HG02642 (cell line): ENCODE measurements at regions not wholly inside any gene's neighbourhood (a gene's known extent, or its start where the extent isn't known, plus 50 kb on each side); places are given as distances from the start of the nearest gene placed in this dataset.
"Not testable (repeated sequence)": the region's sequence is repeated elsewhere in the genome, so short reads cannot be mapped to it uniquely, and the experiment has no call there.

Experiments
- ATAC-seq: cut with Tn5 transposase; IDR thresholded peaks from one replicate; pipeline ENCODE4 v1.9.1; 2021; ENCODE audit warnings: mild to moderate bottlenecking; ENCODE audit not compliant: unreplicated experiment, poor library complexity

DNA sequence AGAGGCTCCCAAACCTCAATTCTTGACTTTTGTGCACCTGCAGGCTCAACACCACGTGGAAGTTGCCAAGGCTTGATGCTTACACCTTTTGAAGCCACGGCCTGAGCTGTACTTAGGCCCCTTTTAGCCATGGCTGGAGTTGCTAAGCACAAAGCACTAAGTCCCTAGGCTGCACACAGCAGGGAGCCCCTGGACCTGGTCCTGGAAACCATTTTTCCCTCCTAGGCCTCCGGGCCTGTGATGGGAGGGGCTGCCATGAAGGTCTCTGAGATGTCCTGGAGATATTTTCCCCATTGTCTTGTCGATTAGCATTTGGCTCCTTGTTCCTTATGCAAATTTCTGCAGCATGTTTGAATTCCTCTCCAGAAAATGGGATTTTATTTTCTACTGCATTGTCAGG lies 247.1 kb upstream of the ARPP21 start:
- ATAC-seq: no peak

DNA sequence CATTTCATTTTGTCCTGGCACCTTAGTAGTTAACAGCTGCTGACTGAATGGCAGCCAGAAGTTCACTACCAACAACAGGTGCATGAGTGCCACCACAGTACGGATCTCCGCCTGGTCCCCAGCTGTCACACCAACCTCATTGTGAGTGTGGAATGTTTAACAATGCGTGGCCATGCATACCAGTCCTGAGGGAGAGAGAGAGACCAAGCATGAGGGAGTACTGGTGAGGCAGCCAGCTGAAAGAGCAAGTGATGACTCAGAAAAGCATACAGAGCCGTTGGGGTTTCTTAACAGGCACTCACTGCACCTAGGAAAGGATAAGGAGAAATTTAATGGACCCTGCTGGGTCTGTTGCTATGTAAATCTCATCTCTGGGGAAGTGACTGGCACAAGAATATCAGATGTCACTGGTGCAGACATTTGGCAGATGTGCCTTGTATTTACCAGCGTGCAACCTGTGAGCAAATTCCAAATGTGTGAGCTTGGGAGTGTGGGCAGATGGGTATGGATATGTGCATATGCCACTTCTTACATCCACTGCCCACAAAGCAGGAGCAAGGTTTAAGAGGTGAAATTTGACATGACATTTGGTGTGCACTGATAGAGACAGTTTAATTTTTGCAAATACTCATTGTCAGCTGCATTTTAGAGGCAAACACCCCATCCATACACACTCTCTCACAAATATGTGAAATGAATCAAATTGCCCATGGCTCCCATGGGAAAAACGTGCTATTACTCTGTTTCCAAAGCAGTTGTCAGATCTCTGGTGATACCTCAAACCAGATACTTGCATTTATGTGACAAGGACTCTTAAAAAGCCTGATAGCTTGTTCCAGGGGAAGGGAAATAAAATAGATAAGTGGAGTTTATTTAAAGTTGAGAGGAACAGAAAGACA lies 245.2 kb upstream of the ARPP21 start:
- ATAC-seq: no peak

- no peak for ATAC-seq
Measured at GRCh38 chr3:35394905-35395304, 244.4 kb upstream of the ARPP21 start.

GRCh38 chr3:35401671-35402070 lies 237.7 kb upstream of the ARPP21 start:
- ATAC-seq: no peak

GRCh38 chr3:35404571-35404970 lies 234.8 kb upstream of the ARPP21 start:
- no peak for ATAC-seq

DNA sequence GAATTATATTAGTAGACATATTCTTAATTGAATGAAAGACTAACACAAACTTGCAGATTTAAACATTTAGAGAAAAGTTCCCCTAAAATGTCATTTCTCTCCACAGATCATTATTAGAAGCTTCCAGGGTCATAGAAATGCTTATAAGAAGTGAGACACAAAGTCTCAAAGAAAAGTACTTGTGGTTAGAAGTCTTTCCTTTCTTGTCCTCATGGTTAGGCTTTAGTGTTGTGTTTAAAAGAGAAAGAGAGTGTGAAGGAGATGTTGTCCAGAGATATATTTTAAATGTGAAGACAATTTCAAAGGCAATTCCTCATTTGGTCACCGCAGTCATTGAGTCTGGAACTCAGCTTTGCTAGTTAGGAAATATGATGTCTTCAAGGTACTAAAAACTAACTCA lies 230.4 kb upstream of the ARPP21 start:
- ATAC-seq: no peak

DNA sequence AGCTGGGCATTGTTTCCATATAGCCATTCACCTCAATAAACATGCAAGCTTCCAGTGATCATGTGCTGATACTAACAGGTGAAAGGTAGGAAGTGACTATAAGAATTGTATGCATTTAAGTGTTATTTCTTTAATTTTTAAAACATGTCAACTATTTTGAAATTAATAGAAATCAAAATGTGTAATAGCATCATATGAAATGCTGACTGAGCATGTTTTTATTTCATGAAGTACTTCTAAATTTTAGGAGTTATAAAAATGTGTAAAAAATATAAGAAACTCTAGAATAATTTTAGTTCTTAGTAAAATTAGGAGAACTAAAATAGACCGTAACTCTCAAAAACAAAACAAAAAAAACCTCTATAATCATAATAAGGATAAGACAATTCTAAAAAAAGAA lies 229.3 kb upstream of the ARPP21 start:
- no peak for ATAC-seq

GRCh38 chr3:35413483-35413882 lies 225.8 kb upstream of the ARPP21 start:
- ATAC-seq: no peak

DNA sequence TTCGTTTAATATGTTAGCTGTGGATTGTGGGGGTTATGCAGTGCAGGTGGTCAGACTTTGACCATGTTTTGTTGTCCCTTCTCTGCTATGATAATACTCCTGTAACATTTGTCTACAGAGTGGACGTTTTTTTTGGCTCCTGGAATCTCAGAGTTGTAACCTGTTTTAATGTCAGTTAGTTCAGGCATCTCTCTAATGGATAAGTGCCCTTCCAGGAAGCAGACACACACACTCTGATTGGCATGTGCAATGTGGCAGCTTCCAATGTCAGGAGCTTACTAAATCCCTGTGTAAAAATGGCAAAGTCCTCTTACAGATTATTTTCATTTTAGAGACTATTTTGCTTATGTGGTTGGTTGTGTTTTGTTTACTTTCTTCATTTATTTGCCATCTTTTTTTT lies 222.2 kb upstream of the ARPP21 start:
- no peak for ATAC-seq

GRCh38 chr3:35422101-35422500 lies 217.2 kb upstream of the ARPP21 start:
- no peak for ATAC-seq

GRCh38 chr3:35422836-35423601 lies 216.3 kb upstream of the ARPP21 start:
- ATAC-seq: no peak

- ATAC-seq: no peak
Measured at GRCh38 chr3:35426366-35426958, 212.9 kb upstream of the ARPP21 start.

DNA sequence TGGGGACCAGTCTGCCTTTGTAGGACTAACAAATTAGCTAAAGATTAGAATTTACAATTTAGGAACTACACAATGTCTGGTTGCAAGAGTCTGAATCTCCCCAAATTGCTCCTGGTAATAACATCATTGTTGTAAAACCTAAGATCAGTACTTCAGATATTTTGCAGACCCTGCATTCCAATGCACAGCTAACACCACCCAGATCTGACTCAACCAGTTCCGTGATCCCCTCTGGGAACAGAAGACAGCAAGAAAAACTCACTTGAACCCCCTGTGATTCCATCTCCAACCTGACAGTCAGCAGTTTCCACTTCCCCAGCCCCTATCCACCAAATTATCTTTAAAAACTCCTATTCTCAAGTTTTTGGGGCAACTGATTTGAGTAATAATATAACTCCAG lies 201.9 kb upstream of the ARPP21 start:
- no peak for ATAC-seq

GRCh38 chr3:35438101-35438500 lies 201.2 kb upstream of the ARPP21 start:
- no peak for ATAC-seq

DNA sequence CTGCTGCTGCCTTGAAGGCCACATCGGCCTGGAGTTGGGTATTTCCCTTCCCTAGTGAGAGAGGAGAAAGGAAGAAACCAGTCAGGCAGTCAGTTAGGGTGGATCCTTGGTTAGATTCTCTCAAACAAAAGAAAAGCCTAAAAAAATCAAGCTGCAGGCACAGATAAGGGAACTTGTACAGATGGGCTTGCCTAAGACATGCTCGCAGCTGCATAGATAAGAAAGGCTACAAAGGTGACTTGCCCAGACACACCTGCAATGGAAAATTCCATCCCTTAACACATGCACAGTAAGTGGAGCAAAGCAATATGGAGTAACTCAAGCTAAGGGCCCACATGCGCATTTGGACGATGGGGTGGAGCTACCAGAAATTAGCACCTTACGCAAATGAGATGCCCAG lies 199.7 kb upstream of the ARPP21 start:
- no peak for ATAC-seq

DNA sequence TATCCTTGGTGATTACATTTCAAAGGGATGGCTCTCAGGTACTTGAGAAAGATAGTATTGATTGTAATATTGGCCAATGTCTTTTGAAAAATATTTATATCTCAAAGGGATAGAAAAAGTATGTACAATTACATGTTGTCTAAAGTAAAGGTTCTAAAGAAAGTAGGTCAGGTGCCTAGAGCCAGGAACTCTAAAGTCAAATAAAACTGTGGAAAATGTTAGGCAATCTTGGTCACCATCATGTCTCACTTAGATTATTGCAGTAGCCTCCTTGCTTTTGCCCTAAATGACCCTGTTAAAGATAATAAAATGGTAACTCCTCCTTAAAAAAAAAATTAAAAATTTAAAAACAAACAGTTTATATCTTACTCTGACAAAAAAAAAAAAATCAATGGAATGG lies 198.5 kb upstream of the ARPP21 start:
- no peak for ATAC-seq

- no peak for ATAC-seq
Measured at GRCh38 chr3:35446896-35447295, 192.4 kb upstream of the ARPP21 start.

DNA sequence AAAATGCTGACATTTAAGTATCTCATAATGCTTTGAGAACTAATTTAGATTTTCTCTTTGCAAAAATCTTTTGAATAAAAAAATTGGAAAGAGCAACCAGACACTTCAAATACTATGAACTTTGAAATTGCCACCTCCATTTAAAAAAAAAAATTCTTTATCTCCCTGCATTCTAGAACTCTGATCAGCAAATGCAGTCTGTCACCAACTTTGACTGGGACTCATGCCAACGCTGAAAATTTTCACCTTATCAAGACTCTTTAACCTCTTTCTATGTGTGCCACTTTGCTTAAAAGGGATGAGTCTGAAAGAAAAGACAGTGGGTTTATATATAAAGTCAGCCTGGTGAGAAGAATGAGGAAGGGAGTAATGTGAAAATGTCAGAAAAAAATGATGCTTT lies 191.2 kb upstream of the ARPP21 start:
- ATAC-seq: no peak

DNA sequence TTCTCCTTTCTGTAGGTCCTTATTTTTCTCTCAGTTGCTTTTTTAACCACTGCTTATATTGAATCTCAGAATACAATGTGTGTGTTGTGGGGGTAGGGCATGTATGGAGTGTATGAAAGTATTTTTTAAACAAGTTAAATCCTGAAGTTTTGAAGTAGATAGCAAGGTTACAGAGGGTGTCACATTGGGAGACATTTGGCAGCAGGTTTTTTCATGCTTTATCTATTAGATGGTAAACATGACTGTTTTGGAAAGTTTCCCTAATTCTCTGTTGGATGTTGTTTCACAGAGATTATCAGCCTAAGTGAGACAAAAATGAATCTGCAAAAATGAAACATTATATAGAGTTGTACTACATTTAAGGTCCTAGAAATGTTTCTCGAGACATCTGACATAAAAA lies 190.6 kb upstream of the ARPP21 start:
- no peak for ATAC-seq

DNA sequence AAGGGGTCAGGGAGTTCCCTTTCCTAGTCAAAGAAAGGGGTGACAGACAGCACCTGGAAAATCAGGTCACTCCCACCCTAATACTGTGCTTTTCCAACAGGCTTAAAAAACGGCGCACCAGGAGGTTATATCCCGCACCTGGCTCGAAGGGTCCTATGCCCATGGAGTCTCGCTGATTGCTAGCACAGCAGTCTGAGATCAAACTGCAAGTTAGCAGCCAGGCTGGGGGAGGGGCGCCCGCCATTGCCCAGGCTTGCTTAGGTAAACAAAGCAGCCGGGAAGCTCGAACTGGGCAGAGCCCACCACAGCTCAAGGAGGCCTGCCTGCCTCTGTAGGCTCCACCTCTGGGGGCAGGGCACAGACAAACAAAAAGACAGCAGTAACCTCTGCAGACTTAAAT lies 184.5 kb upstream of the ARPP21 start:
- not testable (repeated sequence) for ATAC-seq

- no peak for ATAC-seq
Measured at GRCh38 chr3:35473956-35474355, 165.4 kb upstream of the ARPP21 start.
